ENCODE measurements at regions not wholly inside any gene's neighbourhood (a gene's known extent, or its start where the extent isn't known, plus 50 kb on each side); places are given as distances from the start of the nearest gene placed in this dataset.

DNA sequence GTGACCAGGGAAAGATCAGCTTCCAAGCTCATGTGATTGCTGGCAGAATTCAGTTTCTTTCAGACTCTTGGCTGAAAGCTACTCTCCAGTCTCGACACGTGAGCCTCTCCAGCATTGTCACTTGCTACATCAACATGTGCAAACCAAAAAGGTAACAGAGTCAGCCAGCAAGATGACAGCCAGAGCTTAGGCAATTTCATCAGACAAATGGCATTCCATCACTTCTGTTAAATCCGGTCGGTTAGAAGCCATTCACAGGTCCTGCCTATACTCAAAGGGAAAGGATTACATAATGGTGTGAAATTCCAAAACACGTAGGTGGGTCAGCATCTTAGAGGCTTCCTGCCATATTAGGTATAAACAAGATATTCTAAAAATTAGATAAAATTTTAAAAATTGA lies 700.9 kb downstream of the AACS start:
- no peaks in the 10 kb centered on the region for H3K4me1 ChIP-seq (ENCODE audit: control insufficient read depth in 5 of 5, insufficient read depth in 5 of 5, low read length in 5 of 5)
- no peaks in the 10 kb centered on the region for H3K36me3 ChIP-seq (ENCODE audit: control insufficient read depth in 4 of 4, insufficient read depth in 4 of 4, low read length in 4 of 4)
- H3K9ac ChIP-seq (ENCODE audit: insufficient read depth in 1 of 2, low read length in 2 of 2): no peak overlapping the region
- 40 to 45% methylated on average over 5 of the region's 5 CpGs for WGBS, 2 donors
- DNase-seq (no peak), ATAC-seq (ENCODE audit: insufficient read depth, low FRiP score) (no peak)
- TF ChIP-seq, protein P1, sequence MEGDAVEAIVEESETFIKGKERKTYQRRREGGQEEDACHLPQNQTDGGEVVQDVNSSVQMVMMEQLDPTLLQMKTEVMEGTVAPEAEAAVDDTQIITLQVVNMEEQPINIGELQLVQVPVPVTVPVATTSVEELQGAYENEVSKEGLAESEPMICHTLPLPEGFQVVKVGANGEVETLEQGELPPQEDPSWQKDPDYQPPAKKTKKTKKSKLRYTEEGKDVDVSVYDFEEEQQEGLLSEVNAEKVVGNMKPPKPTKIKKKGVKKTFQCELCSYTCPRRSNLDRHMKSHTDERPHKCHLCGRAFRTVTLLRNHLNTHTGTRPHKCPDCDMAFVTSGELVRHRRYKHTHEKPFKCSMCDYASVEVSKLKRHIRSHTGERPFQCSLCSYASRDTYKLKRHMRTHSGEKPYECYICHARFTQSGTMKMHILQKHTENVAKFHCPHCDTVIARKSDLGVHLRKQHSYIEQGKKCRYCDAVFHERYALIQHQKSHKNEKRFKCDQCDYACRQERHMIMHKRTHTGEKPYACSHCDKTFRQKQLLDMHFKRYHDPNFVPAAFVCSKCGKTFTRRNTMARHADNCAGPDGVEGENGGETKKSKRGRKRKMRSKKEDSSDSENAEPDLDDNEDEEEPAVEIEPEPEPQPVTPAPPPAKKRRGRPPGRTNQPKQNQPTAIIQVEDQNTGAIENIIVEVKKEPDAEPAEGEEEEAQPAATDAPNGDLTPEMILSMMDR (IDR thresholded peaks at IDR 0.05; ENCODE audit: control extremely low read depth, extremely low read depth): no peak
- no peak overlapping the region for H3K27ac ChIP-seq (ENCODE audit: low read depth in 1 of 2, low read length in 1 of 2)
- no peaks in the 10 kb centered on the region for H3K27me3 ChIP-seq (ENCODE audit: control insufficient read depth in 3 of 3, insufficient read depth in 3 of 3, low read length in 2 of 3)
- H3K4me3 ChIP-seq: no peak overlapping the region
- peaks cover 0 to 4% (median 0%) of the 10 kb centered on the region in 4 donors for H3K9me3 ChIP-seq (ENCODE audit: control insufficient read depth in 4 of 4, insufficient read depth in 3 of 4, low read length in 3 of 4)

DNA sequence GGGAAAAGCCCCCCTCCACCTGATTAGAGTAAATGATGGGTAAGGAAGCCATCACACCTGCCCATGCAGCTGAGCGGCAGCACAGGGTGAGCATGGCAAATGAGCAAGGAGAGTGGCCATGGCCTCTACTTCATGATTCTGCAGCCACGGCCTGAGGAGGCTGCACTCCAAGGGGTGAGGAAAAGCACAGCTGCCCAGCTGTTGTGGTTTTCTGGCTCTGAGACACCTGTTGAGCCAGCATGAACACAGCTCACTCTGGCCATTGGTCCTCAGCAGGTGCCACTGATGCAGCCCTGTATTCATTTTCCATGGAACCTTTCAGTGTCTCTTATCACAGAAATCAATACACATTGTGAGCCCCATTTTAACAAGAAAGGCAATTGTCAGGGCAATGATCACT lies 707.2 kb downstream of the AACS start:
- Histone ChIP-seq H3K4me1 (ENCODE audit: control insufficient read depth in 5 of 5, insufficient read depth in 5 of 5, low read length in 5 of 5) (no peaks in the 10 kb centered on the region), H3K9ac (ENCODE audit: insufficient read depth in 1 of 2, low read length in 2 of 2) (no peak overlapping the region), H3K36me3 (ENCODE audit: control insufficient read depth in 4 of 4, insufficient read depth in 4 of 4, low read length in 4 of 4) (no peaks in the 10 kb centered on the region), H3K4me3 (no peak overlapping the region), H3K27me3 (ENCODE audit: control insufficient read depth in 3 of 3, insufficient read depth in 3 of 3, low read length in 2 of 3) (no peaks in the 10 kb centered on the region), H3K9me3 (ENCODE audit: control insufficient read depth in 4 of 4, insufficient read depth in 3 of 4, low read length in 3 of 4) (peaks cover 0 to 5% (median 0%) of the 10 kb centered on the region in 4 donors), H3K27ac (ENCODE audit: low read depth in 1 of 2, low read length in 1 of 2) (no peak overlapping the region)
- TF ChIP-seq, protein P1 (IDR thresholded peaks at IDR 0.05; ENCODE audit: control extremely low read depth, extremely low read depth): no peak
- 89 to 95% methylated on average over 2 of the region's 2 CpGs for WGBS, 2 donors
- no peak for DNase-seq
- no peak for ATAC-seq (ENCODE audit: insufficient read depth, low FRiP score)

DNA sequence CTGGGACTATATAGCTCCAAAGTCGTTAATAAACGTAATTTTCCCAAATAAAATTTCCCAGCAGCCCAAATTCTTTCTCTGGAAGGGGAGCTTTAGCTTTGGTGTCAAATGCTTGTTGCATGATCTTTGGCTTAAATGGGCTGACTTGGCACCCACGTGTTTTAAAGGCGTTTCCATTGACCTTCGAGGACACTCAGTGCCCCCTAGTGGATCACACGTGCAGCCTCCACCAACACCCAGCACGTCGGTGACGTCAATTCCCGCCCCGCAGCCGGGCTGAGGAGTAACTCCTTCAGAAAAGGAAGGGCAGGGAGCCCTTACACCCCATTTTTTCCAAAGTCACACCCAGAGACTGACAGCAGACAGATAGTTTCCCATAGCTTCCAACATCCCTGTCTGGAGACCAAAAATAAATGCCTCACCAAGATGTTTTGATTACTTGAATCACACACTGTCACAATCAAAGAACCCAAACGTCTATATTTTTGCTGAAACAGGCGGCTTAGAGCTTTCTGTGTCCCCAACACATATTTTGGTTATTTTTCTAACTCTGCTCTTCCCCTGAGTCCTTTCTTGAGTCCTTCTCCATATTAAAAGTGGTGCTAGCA lies 707.9 kb downstream of the AACS start:
- no peaks in the 10 kb centered on the region for H3K27me3 ChIP-seq (ENCODE audit: control insufficient read depth in 3 of 3, insufficient read depth in 3 of 3, low read length in 2 of 3)
- no peak overlapping the region for H3K9ac ChIP-seq (ENCODE audit: insufficient read depth in 1 of 2, low read length in 2 of 2)
- ATAC-seq (ENCODE audit: insufficient read depth, low FRiP score): no peak
- H3K4me3 ChIP-seq: no peak overlapping the region
- H3K36me3 ChIP-seq (ENCODE audit: control insufficient read depth in 4 of 4, insufficient read depth in 4 of 4, low read length in 4 of 4): no peaks in the 10 kb centered on the region
- H3K4me1 ChIP-seq (ENCODE audit: control insufficient read depth in 5 of 5, insufficient read depth in 5 of 5, low read length in 5 of 5): no peaks in the 10 kb centered on the region
- peak in 1 of 3 donors; percentile 8 for DNase-seq
- WGBS, 2 donors: 34 to 44% methylated on average over 14 of the region's 14 CpGs
- TF ChIP-seq, protein P1 (IDR thresholded peaks at IDR 0.05; ENCODE audit: control extremely low read depth, extremely low read depth): no peak
- no peak overlapping the region for H3K27ac ChIP-seq (ENCODE audit: low read depth in 1 of 2, low read length in 1 of 2)
- peaks cover 0 to 5% (median 0%) of the 10 kb centered on the region in 4 donors for H3K9me3 ChIP-seq (ENCODE audit: control insufficient read depth in 4 of 4, insufficient read depth in 3 of 4, low read length in 3 of 4)

DNA sequence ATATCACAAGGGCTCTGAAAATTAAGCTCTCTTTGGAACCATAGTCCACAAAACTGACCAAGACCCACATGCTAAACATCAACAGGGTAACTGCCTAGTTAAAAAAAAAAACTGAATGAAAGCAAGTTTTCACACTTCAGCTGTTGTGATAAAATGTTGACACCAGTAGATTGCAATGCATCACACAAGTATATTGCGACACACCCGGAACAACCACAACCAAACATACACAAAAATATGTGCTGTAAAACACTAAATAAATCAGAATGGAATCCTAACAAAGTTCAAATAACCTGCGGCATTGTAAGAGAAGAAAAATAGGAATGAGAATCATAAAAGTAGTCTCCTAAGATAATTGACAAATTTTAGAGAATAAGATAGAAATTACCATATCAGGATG lies 710.3 kb downstream of the AACS start:
- Histone ChIP-seq H3K27ac (ENCODE audit: low read depth in 1 of 2, low read length in 1 of 2) (no peak overlapping the region), H3K4me1 (ENCODE audit: control insufficient read depth in 5 of 5, insufficient read depth in 5 of 5, low read length in 5 of 5) (no peaks in the 10 kb centered on the region), H3K27me3 (ENCODE audit: control insufficient read depth in 3 of 3, insufficient read depth in 3 of 3, low read length in 2 of 3) (no peaks in the 10 kb centered on the region), H3K36me3 (ENCODE audit: control insufficient read depth in 4 of 4, insufficient read depth in 4 of 4, low read length in 4 of 4) (no peaks in the 10 kb centered on the region), H3K9me3 (ENCODE audit: control insufficient read depth in 4 of 4, insufficient read depth in 3 of 4, low read length in 3 of 4) (peaks cover 0 to 5% (median 0%) of the 10 kb centered on the region in 4 donors), H3K9ac (ENCODE audit: insufficient read depth in 1 of 2, low read length in 2 of 2) (no peak overlapping the region), H3K4me3 (no peak overlapping the region)
- TF ChIP-seq, protein P1 (IDR thresholded peaks at IDR 0.05; ENCODE audit: control extremely low read depth, extremely low read depth): no peak
- DNase-seq (no peak), ATAC-seq (ENCODE audit: insufficient read depth, low FRiP score) (no peak)
- 93 to 98% methylated on average over 3 of the region's 3 CpGs for WGBS, 2 donors
